Spleen (tissue), 11 donors: ENCODE measurements at regions not wholly inside any gene's neighbourhood (a gene's known extent, or its start where the extent isn't known, plus 50 kb on each side); places are given as distances from the start of the nearest gene placed in this dataset.
"Not testable (repeated sequence)": the region's sequence is repeated elsewhere in the genome, so short reads cannot be mapped to it uniquely, and the experiment has no call there.

Experiments
- DNase-seq: peaks from one replicate; pipeline ENCODE4 v3.0.0-alpha.2; 2020
- H3K27ac ChIP-seq, 8 donors: fragments of 200-600 bp; sonication (generic) in 7 of 8; 1 replicate in 4 of 8; 2 replicates in 4 of 8; pipeline versions ENCODE4 v1.5.0 to v1.8.0; 2016 to 2021; ENCODE audit warnings: inconsistent platforms in 4 of 8, mild to moderate bottlenecking in 4 of 8, moderate library complexity in 1 of 8
- H3K27me3 ChIP-seq, 7 donors: fragments of 200-600 bp; sonication (generic) in 6 of 7; replicated peaks in 1 of 7; 1 replicate in 4 of 7; 2 replicates in 3 of 7; pipeline versions ENCODE4 v1.5.0 to v1.8.0; 2016 to 2021; ENCODE audit warnings: inconsistent platforms in 3 of 7, mild to moderate bottlenecking in 1 of 7
- H3K36me3 ChIP-seq, 6 donors: fragments of 200-600 bp; sonication (generic) in 5 of 6; 1 replicate in 4 of 6; 2 replicates in 2 of 6; pipeline versions ENCODE4 v1.5.0 to v1.8.0; 2016 to 2021; ENCODE audit warnings: inconsistent platforms in 2 of 6
- H3K4me1 ChIP-seq, 6 donors: fragments of 200-600 bp; sonication (generic) in 5 of 6; 1 replicate in 3 of 6; 2 replicates in 3 of 6; pipeline versions ENCODE4 v1.5.0 to v1.8.0; 2016 to 2021; ENCODE audit warnings: inconsistent platforms in 3 of 6
- H3K4me3 ChIP-seq, 8 donors: fragments of 200-600 bp; sonication (generic) in 7 of 8; 1 replicate in 4 of 8; 2 replicates in 4 of 8; pipeline versions ENCODE4 v1.5.0 to v1.8.0; 2016 to 2021; ENCODE audit warnings: inconsistent platforms in 4 of 8, mild to moderate bottlenecking in 4 of 8, moderate library complexity in 2 of 8
- H3K9me3 ChIP-seq, 8 donors: fragments of 200-600 bp; sonication (generic) in 7 of 8; 1 replicate in 4 of 8; 2 replicates in 4 of 8; pipeline versions ENCODE4 v1.5.0 to v1.8.0; 2016 to 2021; ENCODE audit warnings: inconsistent platforms in 4 of 8
- POLR2A ChIP-seq, 3 donors: fragments of 450-650 bp; IDR thresholded peaks; one replicate each; pipeline ENCODE4 v1.5.1; 2017; ENCODE audit warnings: antibody characterized with exemption in 3 of 3, mild to moderate bottlenecking in 1 of 3
- POLR2AphosphoS5 ChIP-seq, 3 donors: sonication (generic); formaldehyde crosslinking; IDR thresholded peaks; one replicate each; pipeline ENCODE4 v1.5.1; 2017; ENCODE audit warnings: antibody characterized with exemption in 3 of 3
- WGBS, 5 donors: extraction: QIAGEN DNeasy Blood & Tissue Kit in 3 of 5; methylation state at CpG; one replicate each; pipeline versions ENCODE4 v1.1.5 to v1.1.7; 2013 to 2018; 5-methylcytosine and 5-hydroxymethylcytosine counted together
- intact Hi-C: fragments of 100-400 bp; cut with DNase I; formaldehyde crosslinking; loops from one replicate; pipeline ENCODE4 v1.15.0; 2023; ENCODE audit warnings: low total_unique reads
- TF ChIP-seq, protein P1 (sequence below), 11 experiments: fragments of 200-600 bp in 7 of 11; fragments of 450-650 bp in 4 of 11; sonication (generic) in 4 of 11; IDR thresholded peaks in 8 of 11; conservative IDR thresholded peaks in 3 of 11; 1 replicate in 7 of 11; 2 replicates in 4 of 11; pipeline versions ENCODE4 v1.4.0 to v1.8.0; 2016 to 2021; ENCODE audit warnings: antibody characterized with exemption in 11 of 11, inconsistent platforms in 4 of 11, mild to moderate bottlenecking in 1 of 11
- donor health status: healthy with polysubstance abuse.
- donor health status: DM: no; HTN: no; CAD: no; lungs with moderate emphysema.
- donor health status: DM: no; HTN: no; CAD: no.
- donor health status: Bipolar disorder and iron deficiency.
- donor health status: healthy.
- donor health status: DM: no; HTN: no; CAD: no.
- donor health status: DM: yes; HTN: yes; CAD: no.

DNA sequence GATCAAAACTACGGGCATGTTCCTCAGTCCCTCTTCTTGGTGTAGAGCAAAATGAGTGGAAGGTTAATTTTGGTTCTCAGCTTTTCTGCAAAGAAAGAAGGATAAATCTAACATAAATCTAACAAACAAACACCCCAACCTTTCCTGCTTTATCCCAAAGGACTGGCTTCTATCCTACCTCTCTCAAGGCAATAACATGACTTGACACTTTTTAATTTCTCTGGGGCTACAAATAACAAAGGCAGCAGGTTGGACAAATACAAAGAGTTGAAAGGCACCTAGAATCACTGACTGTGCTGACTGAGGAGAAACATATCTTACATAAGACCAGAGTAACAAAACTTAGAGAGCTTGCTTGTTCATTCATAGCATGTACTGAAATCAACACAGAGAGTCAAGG, 703.6 kb upstream of the PITX2 start:
- intact Hi-C loops = no loop called here
- 57 to 74% (median 67%) methylated on average over 1 of the region's 1 CpG for WGBS, 5 donors

DNA sequence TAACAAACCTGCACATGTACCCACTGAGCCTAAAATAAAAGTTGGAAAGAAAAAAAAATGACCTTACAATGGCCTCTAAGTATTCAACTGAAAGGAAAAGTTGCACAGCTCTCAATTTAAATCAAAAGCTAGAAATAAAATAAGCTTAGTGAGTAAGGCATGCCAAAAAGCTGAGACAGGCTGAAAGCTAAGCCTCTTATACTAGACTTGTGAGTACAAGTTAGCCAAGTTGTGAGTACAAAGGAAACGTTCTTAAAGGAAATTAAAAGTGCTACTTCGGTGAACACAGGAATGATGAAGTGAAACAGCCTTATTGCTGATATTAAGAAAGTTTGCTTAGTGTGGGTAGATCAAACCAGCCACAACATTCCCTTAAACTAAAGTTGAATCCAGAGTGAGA, 707.9 kb upstream of the PITX2 start:
- Histone ChIP-seq H3K27me3 (no peaks in the 10 kb centered on the region), H3K4me3 (no peak overlapping the region), H3K27ac (no peak overlapping the region), H3K36me3 (no peaks in the 10 kb centered on the region), H3K9me3 (peaks cover 0 to 6% (median 0%) of the 10 kb centered on the region in 8 donors), H3K4me1 (no peaks in the 10 kb centered on the region)
- intact Hi-C loops = no loop called here
- no peak for DNase-seq
- TF ChIP-seq, protein P1, sequence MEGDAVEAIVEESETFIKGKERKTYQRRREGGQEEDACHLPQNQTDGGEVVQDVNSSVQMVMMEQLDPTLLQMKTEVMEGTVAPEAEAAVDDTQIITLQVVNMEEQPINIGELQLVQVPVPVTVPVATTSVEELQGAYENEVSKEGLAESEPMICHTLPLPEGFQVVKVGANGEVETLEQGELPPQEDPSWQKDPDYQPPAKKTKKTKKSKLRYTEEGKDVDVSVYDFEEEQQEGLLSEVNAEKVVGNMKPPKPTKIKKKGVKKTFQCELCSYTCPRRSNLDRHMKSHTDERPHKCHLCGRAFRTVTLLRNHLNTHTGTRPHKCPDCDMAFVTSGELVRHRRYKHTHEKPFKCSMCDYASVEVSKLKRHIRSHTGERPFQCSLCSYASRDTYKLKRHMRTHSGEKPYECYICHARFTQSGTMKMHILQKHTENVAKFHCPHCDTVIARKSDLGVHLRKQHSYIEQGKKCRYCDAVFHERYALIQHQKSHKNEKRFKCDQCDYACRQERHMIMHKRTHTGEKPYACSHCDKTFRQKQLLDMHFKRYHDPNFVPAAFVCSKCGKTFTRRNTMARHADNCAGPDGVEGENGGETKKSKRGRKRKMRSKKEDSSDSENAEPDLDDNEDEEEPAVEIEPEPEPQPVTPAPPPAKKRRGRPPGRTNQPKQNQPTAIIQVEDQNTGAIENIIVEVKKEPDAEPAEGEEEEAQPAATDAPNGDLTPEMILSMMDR (IDR thresholded peaks at IDR 0.05 in 8 of 11, conservative IDR thresholded peaks at IDR 0.05 in 3 of 11) = no peak
- no peak for TF ChIP-seq POLR2AphosphoS5 (IDR thresholded peaks at IDR 0.05)
- TF ChIP-seq POLR2A (IDR thresholded peaks at IDR 0.05) = no peak
- 50 to 68% (median 61%) methylated on average over 2 of the region's 2 CpGs for WGBS, 5 donors

More for the DNA sequence above, 703.6 kb upstream of the PITX2 start:
- H3K4me3 ChIP-seq = no peak overlapping the region
- H3K27me3 ChIP-seq = no peaks in the 10 kb centered on the region
- H3K36me3 ChIP-seq = no peaks in the 10 kb centered on the region
- no peak for TF ChIP-seq POLR2AphosphoS5 (IDR thresholded peaks at IDR 0.05)
- TF ChIP-seq, protein P1 (IDR thresholded peaks at IDR 0.05 in 8 of 11, conservative IDR thresholded peaks at IDR 0.05 in 3 of 11) = no peak
- TF ChIP-seq POLR2A (IDR thresholded peaks at IDR 0.05) = no peak
- H3K27ac ChIP-seq = no peak overlapping the region
- no peak for DNase-seq
- no peaks in the 10 kb centered on the region for H3K9me3 ChIP-seq
- H3K4me1 ChIP-seq = no peaks in the 10 kb centered on the region

DNA sequence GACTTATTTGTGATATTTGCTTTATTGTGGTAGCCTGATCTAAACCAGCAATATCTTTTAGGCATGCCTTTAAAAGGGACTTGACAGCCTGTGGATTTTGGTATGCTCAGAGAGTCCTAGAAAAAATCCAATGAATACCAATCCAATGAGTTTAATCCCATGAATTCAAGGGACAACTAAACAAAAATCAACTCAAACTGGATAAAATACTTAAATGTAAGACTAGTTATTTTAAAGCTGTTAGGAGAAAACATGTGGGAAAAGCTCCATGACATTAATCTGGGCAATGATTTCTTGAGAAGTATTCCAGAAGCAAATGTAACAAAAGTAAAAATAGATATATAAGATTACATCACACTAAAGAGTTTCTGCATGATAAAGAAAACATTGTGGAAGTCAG, 711.5 kb upstream of the PITX2 start:
- Histone ChIP-seq H3K36me3 (no peaks in the 10 kb centered on the region), H3K4me1 (no peaks in the 10 kb centered on the region), H3K27me3 (no peaks in the 10 kb centered on the region), H3K9me3 (peaks cover 0 to 15% (median 0%) of the 10 kb centered on the region in 8 donors), H3K27ac (no peak overlapping the region), H3K4me3 (no peak overlapping the region)
- DNase-seq = no peak
- TF ChIP-seq POLR2A (IDR thresholded peaks at IDR 0.05) = no peak
- TF ChIP-seq, protein P1 (IDR thresholded peaks at IDR 0.05 in 8 of 11, conservative IDR thresholded peaks at IDR 0.05 in 3 of 11) = no peak
- intact Hi-C loops = no loop called here

DNA sequence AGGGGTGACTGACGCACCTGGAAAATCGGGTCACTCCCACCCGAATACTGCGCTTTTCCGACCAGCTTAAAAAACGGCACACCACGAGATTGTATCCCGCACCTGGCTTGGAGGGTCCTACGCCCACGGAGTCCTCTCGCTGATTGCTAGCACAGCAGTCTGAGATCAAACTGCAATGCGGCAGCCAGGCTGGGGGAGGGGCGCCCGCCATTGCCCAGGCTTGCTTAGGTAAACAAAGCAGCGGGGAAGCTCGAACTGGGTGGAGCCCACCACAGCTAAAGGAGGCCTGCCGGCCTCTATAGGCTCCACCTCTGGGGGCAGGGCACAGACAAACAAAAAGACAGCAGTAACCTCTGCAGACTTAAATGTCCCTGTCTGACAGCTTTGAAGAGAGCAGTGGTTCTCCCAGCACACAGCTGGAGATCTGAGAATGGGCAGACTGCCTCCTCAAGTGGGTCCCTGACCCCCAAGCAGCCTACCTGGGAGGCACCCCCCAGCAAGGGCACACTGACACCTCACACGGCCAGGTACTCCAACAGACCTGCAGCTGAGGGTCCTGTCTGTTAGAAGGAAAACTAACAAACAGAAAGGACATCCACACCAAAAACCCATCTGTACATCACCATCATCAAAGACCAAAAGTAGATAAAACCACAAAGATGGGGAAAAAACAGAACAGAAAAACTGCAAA, 714.5 kb upstream of the PITX2 start:
- H3K36me3 ChIP-seq, H3K27ac ChIP-seq, DNase-seq, H3K27me3 ChIP-seq, H3K4me1 ChIP-seq, H3K4me3 ChIP-seq, intact Hi-C loops: not testable (repeated sequence)
- 73 to 83% (median 77%) methylated on average over 18 of the region's 18 CpGs for WGBS, 5 donors
- peaks cover 0 to 15% (median 0%) of the 10 kb centered on the region in 8 donors for H3K9me3 ChIP-seq

DNA sequence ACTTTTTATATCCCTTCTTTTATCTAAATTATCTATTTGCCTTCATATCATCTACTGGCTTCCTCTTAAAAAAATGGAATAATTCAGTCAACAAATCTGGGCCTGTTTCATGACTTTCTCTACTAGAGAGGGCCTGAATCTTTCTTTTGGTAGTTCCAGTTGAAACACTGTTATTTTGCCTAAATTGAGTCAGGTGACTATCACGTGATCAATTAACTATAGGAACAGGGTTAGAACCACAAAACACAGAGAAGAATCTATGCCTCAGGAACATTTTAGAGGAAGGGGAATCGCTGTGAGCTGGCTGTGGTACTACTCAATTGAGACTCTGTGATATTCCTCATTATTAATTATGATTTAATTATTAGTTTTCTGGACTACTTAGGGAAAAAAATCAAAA, 736.7 kb upstream of the PITX2 start:
- WGBS, 5 donors = 70 to 88% (median 75%) methylated on average over 2 of the region's 2 CpGs
- H3K9me3 ChIP-seq = peaks cover 0 to 12% (median 2%) of the 10 kb centered on the region in 8 donors
- TF ChIP-seq POLR2AphosphoS5 (IDR thresholded peaks at IDR 0.05) (no peak), POLR2A (IDR thresholded peaks at IDR 0.05) (no peak)
- TF ChIP-seq, protein P1 (IDR thresholded peaks at IDR 0.05 in 8 of 11, conservative IDR thresholded peaks at IDR 0.05 in 3 of 11) = no peak
- no peaks in the 10 kb centered on the region for H3K27me3 ChIP-seq
- no peak overlapping the region for H3K27ac ChIP-seq
- H3K36me3 ChIP-seq = no peaks in the 10 kb centered on the region
- H3K4me1 ChIP-seq = no peaks in the 10 kb centered on the region
- no peak for DNase-seq
- no peak overlapping the region for H3K4me3 ChIP-seq
- intact Hi-C loops = no loop called here
